Renal cortical epithelial cell (primary cell): ENCODE measurements at regions not wholly inside any gene's neighbourhood (a gene's known extent, or its start where the extent isn't known, plus 50 kb on each side); places are given as distances from the start of the nearest gene placed in this dataset.
A peak's percentile ranks its signal among the peaks of the same experiment; 100 is the strongest.

Experiments used
- DNase-seq: peaks from one replicate; pipeline ENCODE4 v3.0.0-alpha.2; 2011; ENCODE audit warnings: low read depth

- DNase-seq: no peak
Measured at GRCh38 chr4:108366716-108367115, 198.0 kb upstream of the LEF1 start.

- no peak for DNase-seq
Measured at GRCh38 chr4:108365551-108365950, 196.8 kb upstream of the LEF1 start.

GRCh38 chr4:108361886-108362285, 193.2 kb upstream of the LEF1 start:
- DNase-seq: no peak

GRCh38 chr4:108361446-108361820, 192.7 kb upstream of the LEF1 start:
- DNase-seq: no peak

- peak; percentile 73 for DNase-seq
Measured at GRCh38 chr4:108360754-108361445, 192.2 kb upstream of the LEF1 start.

- no peak for DNase-seq
Measured at GRCh38 chr4:108359986-108360681, 191.4 kb upstream of the LEF1 start.

- DNase-seq: no peak
Measured at GRCh38 chr4:108359130-108359985, 190.6 kb upstream of the LEF1 start.

- no peak for DNase-seq
Measured at GRCh38 chr4:108355902-108356535, 187.3 kb upstream of the LEF1 start.

- DNase-seq: no peak
Measured at GRCh38 chr4:108355186-108355901, 186.6 kb upstream of the LEF1 start.

- no peak for DNase-seq
Measured at GRCh38 chr4:108352664-108353308, 184.1 kb upstream of the LEF1 start.

GRCh38 chr4:108351791-108352190, 183.1 kb upstream of the LEF1 start:
- peak; percentile 42 for DNase-seq

- DNase-seq: no peak
Measured at GRCh38 chr4:108350332-108350731, 181.6 kb upstream of the LEF1 start.

GRCh38 chr4:108346818-108347210, 178.1 kb upstream of the LEF1 start:
- DNase-seq: no peak

GRCh38 chr4:108345862-108346817, 177.4 kb upstream of the LEF1 start:
- DNase-seq: peak; percentile 75

- no peak for DNase-seq
Measured at GRCh38 chr4:108342325-108342970, 173.7 kb upstream of the LEF1 start.

- DNase-seq: peak; percentile 55
Measured at GRCh38 chr4:108337923-108338322, 169.2 kb upstream of the LEF1 start.

GRCh38 chr4:108336076-108336475, 167.3 kb upstream of the LEF1 start:
- DNase-seq: peak; percentile 93

- DNase-seq: no peak
Measured at GRCh38 chr4:108335081-108335480, 166.3 kb upstream of the LEF1 start.

- no peak for DNase-seq
Measured at GRCh38 chr4:108334031-108334430, 165.3 kb upstream of the LEF1 start.
